ENCODE measurements at regions not wholly inside any gene's neighbourhood (a gene's known extent, or its start where the extent isn't known, plus 50 kb on each side); places are given as distances from the start of the nearest gene placed in this dataset.
"Not testable (repeated sequence)": the region's sequence is repeated elsewhere in the genome, so short reads cannot be mapped to it uniquely, and the experiment has no call there.

DNA sequence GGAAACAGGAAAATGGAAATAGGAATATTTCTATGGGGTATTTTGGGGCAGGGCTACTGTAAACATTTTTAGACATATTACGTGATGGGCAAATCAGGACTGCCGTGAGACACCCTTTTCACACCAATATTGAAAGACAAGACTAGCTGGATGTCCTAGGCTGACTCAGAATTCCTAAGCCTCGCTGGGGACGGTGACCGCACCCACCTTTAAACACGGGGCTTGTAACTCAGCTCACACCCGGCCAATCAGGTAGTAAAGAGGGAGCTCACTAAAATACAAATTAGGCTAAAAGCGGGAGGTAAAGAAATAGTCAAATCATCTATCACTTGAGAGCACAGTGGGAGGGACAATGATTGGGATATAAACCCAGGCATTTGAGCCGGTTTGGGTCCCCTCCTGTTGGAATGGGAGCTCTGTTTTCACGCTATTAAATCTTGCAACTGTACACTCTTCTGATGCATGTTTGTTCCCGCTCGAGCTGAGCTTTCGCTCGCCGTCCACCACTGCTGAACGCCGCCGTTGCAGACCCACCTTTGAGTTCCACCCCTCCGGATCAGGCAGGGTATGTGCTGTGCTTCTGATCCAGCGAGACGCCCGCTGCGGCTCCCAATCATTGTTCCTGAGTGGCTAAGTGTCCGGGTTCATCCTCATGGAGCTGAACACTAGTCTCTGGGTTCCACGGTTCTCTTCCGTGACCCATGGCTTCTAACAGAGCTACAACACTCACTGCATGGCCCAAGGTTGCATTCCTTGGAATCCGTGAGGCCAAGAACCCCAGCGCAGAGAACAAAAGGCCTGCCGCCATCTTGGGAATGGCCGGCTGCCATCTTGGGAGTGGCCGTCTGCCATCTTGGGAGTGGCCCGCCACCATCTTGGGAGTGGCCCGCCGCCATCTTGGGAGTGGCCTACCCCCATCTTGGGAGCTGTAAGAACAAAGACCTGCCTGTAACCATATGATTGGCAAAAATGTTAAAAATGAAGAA lies 152.6 kb downstream of the CRLF2 start:
- DNase-seq (ENCODE audit: low read depth) = no peak

DNA sequence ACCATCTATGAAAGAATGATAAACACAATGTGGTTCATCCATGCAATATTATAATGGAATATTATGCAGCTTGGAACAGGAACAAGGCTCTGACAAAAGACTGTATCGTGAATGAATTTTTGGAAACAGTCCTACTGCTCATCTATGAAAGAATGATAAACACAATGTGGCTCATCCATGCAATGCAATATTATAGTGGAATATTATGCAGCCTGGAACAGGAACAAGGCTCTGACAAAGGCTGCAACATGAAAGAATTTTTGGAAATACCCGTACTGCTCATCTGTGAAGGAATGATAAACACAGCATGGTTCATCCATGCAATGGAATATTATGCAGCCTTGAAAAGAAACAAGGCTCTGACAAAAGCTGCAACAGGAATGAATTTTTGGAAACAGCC lies 158.8 kb downstream of the CRLF2 start:
- DNase-seq (ENCODE audit: low read depth) = not testable (repeated sequence)

DNA sequence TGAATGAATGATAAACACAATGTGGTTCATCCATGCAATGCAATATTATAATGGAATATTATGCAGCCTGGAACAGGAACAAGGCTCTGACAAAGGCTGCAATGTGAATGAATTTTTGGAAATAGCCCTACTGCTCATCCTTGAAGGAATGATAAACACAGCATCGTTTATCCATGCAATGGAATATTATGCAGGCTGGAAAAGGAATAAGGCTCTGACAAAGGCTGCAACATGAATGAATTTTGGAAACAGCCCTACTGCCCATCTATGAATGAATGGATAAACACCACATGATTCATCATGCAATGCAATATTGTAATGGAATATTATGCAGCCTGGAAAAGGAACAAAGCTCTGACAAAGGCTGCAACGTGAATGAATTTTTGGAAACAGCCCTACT lies 159.4 kb downstream of the CRLF2 start:
- DNase-seq (ENCODE audit: low read depth) = no peak

DNA sequence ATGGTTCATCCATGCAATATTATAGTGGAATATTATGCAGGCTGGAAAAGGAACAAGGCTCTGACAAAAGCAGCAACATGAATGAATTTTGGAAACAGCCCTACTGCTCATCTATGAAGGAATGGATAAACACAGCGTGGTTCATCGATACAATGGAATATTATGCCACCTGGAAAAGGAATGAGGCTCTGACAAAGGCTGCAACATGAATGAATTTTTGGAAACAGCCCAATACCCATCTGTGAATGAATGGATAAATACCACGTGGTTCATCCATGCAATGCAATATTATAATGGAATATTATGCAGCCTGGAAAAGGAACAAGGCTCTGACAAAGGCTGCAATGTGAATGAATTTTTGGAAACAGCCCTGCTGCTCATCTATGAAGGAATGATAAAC lies 160.4 kb downstream of the CRLF2 start:
- no peak for DNase-seq (ENCODE audit: low read depth)

DNA sequence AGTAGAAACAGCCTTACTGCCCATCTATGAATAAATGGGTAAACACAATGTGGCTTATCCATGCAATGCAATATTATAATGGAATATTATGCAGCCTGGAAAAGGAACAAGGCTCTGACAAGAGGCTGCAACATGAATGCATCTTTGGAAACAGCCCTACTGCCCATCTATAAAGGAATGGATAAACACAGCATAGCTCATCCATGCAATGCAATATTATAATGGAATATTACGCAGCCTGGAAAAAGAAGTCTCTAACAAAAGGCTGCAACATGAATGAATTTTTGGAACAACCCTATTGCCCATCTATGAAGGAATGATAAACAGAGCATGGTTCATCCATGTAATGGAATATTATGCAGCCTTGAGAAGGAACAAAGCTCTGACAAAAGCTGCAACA lies 161.0 kb downstream of the CRLF2 start:
- no peak for DNase-seq (ENCODE audit: low read depth)

DNA sequence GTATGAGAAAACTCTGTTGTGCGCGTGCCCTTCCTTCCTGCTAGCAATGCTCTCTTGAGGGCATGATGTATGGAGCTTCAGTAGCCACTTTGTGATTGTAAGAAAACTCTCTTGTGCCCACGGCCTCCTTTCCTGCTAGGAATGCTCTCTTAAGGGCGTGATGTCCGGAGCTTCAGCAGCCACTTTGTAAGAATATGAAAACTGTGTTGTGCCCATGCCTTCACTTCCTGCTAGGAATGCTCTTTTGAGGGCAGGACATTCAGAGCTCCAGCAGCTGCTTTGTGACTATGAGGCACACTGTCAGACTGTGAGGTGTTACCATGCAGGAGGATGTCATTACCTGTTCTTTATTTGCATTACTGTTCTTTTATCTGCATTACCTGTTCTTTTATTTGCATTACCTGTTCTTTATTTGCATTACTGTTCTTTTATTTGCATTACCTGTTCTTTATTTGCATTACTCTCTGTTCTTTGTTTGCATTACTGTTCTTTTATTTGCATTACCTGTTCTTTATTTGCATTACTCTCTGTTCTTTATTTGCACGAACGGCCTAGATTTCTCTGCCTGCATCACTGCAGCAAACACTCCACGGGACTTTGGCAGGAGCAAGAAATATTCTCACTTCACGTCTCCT lies 166.7 kb downstream of the CRLF2 start:
- no peak for DNase-seq (ENCODE audit: low read depth)

DNA sequence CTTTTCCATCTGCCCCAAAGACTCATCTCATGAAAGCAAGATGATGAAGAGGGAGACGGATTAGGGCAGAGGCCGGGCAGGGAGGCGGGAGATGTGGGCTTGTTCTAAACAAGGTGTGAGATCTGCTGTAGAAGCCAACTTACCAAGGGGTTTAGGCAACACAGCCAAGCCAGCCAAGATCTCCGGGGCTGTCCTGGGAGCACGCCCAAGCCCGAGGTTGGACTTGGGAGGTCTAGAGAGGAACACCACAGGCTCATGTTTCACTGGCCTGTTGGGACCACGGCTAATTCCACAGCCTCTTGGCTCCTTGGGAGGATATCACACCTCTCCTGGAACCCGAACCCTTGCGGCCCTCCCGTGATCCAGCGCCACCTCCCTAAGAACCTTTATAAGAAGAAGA lies 171.4 kb downstream of the CRLF2 start:
- DNase-seq (ENCODE audit: low read depth) = no peak

DNA sequence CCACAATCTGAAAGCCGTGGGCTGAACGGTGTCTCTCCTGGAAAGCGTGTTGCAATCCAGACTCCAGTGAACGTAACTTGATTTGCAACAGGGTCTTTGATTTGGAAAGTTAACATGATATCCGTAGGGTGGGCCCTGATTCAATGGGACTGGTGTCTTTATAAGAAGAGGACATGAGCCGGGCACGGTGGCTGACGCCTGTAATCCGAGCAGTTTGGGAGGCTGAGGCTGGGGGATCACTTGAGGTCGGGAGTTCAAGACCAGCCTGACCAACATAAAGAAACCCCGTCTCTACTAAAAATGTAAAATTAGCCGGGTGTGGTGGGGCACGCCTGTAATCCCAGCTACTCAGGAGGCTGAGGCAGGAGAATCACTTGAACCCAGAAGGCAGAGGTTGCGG lies 176.5 kb downstream of the CRLF2 start:
- DNase-seq (ENCODE audit: low read depth) = not testable (repeated sequence)

DNA sequence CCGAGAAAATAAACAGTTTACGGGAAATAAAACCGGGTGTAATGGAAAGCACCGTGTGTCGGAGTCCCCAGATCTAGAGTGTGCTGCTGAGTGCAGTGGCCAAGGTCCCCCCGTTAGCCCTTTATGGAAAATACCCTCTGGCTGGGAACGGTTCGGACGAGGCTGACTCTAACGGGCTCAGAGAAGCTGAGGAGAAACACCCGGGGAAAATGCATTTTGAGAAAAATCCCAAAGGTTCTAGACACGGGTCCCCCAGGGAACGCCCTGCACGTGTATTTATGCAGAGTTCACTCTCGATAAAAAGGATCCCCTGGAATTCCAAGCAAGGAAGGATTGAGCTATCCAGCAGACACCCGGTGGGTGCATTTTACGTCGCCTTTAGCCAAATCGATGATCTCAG lies 177.2 kb downstream of the CRLF2 start:
- DNase-seq (ENCODE audit: low read depth) = no peak

DNA sequence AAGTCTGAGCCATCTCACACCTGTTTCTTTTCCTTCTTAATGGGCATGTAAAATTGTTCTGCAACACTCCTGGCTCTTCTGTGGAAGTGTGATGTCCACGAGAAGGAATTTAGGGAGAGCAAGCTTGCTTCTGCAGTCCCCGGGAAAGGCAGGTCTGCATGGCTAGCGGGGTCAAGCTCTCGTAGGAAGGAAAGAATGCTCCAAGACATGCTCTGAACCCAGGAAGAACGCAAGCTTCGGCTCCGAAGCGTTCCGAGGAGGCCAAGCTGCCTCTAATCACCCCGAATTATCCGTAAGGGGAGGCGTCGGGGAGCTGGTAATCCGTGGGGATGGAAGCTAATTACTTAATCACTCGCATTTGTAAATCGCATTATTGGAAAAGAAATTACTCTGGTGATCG lies 177.7 kb downstream of the CRLF2 start:
- DNase-seq (ENCODE audit: low read depth) = no peak

DNA sequence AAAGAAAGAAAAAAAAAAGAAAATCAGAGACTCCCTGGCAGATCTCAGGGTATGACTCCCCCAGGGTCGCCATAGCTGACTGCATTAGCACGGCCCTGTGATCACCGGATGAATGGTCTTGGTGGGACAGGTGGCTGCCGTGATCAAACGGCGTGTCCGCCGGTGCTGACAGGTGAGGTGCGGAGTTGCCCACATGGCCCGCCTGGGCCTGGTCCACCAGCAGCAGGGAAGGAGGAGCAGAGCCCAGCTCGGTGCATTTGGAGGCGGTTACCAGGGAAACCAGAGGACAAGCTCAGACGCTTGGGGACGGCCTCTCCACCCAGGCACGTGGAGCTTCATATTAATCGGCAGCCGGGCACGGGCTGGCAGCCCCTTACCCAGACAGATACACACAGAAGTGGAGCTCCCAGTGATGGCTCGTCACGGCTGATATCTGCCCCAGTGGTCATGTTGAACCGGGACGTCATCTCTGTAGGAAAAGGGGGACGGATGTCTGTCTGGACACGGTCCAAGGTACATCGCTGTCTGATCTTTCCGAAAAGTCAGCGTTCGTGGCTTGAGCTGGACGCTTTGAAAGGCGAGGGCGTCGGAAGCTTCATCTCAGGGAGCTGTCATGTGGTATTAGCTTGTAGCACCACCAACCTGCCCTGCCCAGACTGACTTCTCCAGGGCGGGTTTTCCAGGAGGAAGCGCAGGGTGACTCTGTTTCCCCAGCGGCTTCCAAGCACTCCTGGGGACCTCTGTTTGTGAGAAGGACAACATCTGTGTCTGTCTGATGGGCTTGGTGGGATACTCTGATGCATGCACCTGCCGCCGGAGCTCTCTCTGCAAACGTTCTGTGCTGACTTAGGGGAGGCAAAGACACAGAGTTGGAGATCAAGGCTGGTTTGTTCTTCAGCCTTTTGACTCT lies 180.7 kb downstream of the CRLF2 start:
- DNase-seq (ENCODE audit: low read depth) = no peak

DNA sequence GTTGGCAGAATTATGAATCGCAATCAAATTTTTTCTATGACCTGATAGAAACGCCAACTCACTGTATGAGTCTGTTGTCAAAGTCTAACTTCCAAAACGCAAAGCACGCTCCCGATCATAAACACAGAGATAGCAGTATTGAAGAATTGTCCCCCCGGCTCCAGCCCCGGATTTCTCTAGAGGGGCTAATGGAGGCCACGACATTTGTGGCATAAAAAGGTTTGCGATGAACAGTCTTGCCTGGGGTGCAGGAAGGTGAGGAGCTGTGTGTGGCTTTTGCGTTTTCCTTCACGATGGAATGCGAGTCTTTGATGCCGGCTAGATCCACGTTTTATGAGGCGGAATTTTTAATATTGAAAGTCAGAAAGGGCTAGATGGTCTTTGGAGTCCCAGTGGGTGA lies 183.0 kb downstream of the CRLF2 start:
- DNase-seq (ENCODE audit: low read depth) = no peak

DNA sequence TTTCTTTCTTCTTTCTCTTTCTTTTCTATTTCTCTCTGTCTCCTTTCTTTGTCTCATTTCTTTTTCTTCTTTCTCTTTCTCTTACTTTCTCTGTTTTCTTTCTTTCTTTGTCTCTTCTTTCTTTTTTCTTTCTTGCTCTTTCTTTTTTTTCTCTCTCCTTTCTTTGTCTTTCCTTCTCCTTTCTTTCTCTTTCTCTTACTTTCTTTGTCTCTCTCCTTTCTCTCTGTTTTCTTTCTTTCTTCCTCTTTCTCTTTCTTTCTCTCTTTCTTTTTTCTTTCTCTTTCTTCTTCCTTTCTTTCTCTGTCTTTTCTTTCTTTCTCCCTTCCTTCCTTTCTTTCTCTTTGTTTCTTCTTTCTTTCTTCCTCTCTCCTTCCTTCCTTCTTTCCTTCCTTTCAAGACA lies 184.8 kb downstream of the CRLF2 start:
- DNase-seq (ENCODE audit: low read depth) = no peak

DNA sequence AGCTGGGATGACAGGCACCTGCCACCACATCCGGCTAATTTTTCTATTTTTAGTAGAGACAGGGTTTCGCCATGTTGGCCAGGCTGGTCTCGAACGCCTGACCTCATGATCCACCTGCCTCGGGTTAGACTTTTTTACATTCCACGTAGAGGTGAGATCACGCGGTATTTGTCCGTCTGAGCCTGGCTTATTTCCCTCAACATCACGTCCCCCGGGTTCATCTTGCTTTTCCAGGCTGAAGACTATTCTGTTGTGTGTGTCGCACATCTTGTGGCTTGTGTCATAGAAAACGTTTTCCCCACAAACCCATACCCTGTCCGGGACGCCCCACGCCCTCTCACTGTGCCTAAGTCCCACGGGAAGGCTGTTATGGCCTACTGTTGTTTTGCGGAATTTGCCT lies 185.3 kb downstream of the CRLF2 start:
- DNase-seq (ENCODE audit: low read depth) = no peak

DNA sequence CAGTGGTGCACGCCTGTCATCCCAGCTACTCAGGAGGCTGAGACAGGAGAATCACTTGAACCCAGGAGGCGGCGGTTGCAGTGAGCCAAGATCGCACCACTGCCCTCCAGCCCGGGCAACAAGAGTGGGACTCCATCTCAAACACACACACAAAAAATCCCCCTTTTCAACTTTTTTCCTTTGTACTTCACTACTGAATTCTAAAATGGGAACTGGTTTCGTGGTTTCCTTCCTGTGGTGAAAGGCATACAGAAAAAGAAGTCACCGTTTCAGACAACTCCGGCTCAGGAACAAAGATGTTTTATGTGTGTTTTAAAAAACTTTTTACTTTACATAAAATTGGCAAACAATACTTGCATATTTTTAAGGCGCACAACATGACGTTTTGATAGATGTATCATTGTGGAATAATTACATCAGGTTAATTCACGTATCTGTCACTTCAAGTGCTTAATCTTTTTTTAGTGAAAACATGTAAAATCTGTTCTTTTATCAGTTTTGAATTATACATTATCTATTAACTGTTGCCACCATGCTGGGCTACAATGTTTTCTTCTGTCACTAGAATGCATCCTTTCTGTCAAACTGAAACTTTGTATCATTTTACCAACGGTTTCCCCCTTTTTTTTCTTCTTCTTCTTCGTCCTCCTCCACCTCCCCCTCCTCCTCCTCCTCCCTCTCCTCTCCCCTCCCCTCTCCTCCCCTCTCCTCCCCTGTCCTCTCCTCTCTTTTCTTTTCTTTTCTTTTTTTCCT lies 186.0 kb downstream of the CRLF2 start:
- no peak for DNase-seq (ENCODE audit: low read depth)

DNA sequence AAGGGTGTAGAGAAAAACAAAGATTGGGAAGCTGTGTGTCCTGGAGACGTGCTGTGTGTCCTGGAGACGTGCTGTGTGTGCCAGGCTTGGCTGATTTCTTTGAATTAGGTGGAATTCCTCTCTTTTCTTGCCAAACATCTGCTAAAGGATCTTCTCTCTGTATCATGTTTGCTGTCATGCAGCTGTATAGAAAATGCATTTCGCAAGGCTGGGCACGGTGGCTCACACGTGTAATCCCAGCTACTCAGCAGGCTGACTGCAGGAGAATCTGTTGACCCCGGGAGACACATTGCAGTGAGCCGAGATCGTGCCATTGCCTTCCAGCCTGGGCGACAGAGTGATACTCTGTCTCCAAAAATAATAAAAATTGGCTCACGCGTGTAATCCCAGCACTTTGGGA lies 187.0 kb downstream of the CRLF2 start:
- no peak for DNase-seq (ENCODE audit: low read depth)

DNA sequence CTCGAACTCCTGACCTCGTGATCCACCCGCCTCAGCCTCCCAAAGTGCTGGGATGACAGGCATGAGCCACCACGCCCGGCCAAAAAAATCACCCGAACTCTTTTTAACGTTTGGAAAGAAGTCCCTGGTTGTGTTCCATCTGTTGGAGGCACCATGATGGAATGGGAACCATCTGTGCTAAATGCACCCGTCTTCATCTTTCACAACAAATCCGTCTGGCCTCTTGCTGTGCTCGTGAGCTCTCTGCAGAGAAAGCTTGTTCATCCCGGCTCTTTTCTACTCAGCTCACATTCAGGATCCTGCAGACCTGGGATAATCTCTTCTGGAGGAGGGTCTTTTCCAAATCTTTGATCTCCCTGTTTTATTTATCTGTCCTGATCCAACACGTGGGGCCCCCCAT lies 188.8 kb downstream of the CRLF2 start:
- DNase-seq (ENCODE audit: low read depth) = no peak

DNA sequence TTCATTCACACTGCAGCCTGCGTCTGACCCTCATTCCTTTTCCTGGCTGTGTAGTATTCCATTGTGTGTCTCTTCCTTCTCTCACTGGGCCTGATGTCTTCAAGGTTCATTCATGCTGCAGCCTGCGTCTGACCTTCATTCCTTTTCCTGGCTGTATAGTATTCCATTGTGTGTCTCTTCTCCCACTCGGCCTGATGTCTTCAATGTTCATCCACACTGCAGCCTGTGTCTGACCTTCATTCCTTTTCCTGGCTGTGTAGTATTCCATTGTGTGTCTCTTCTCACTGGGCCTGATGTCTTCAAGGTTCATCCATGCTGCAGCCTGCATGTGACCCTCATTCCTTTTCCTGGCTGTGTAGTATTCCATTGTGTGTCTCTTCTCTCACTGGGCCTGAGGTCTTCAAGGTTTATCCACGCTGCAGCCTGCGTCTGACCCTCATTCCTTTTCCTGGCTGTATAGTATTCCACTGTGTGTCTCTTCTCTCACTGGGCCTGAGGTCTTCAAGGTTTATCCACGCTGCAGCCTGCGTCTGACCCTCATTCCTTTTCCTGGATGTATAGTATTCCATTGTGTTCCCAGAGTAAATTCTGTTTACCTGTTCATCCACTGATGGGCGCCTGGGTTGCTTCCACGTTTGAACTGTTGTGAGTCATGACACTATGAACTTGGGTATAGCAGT lies 191.0 kb downstream of the CRLF2 start:
- not testable (repeated sequence) for DNase-seq (ENCODE audit: low read depth)

DNA sequence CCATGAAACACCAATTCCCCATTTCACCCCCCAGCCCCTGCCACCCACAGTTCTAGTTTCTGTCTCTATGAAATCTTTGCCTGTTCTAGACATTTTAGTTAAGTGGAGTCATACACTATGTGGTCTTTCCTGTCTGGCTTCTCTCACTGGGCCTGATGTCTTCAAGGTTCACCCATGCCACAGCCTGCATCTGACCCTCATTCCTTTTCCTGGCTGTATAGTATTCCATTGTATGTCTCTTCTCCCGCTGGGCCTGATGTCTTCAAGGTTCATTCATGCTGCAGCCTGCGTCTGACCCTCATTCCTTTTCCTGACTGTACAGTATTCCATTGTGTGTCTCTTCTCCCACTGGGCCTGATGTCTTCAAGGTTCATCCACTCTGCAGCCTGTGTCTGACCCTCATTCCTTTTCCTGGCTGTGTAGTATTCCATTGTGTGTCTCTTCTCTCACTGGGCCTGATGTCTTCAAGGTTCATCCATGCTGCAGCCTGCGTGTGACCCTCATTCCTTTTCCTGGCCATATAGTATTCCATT lies 191.7 kb downstream of the CRLF2 start:
- DNase-seq (ENCODE audit: low read depth) = no peak

DNA sequence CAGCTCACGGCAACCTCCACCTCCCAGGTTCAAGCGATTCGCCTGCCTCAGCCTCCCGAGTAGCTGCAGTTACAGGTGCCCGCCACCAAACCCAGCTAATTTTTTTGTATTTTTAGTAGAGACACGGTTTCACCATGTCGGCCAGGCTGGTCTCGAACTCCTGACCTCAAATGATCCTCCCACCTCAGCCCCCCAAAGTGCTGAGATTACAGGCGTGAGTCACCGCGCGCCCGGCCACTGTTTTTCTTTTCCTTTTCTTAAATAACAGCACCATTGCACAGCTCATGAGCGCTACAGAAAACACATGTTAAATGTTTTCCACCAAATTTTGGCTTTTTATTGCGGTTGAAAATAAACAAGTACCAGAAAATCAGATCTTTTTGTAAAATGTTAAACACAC lies 195.5 kb downstream of the CRLF2 start:
- not testable (repeated sequence) for DNase-seq (ENCODE audit: low read depth)

DNA sequence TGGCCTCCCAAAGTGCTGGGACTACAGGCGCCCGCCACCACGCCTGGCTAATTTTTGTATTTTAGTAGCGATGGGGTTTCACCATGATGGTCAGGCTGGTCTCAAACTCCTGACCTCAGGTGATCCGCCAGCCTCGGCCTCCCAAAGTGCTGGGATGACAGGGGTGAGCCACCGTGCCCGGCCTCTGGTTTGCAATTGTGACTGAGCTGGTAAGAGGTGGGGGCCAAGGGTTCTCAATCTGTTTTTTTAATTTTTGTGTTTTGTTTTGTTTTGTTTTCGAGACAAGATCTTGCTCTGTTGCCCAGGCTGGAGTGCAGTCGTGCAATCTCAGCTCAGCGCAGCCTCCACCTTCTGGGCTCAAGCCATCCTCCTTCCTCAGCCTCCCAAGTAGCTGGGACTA lies 196.2 kb downstream of the CRLF2 start:
- DNase-seq (ENCODE audit: low read depth) = not testable (repeated sequence)

Measured in fibroblast of gingiva (primary cell).